GM18861 (cell line): ENCODE measurements at regions not wholly inside any gene's neighbourhood (a gene's known extent, or its start where the extent isn't known, plus 50 kb on each side); places are given as distances from the start of the nearest gene placed in this dataset.

ENCODE experiments used
- ATAC-seq: cut with Tn5 transposase; IDR thresholded peaks from one replicate; pipeline ENCODE4 v1.9.1; 2021; ENCODE audit not compliant: unreplicated experiment

DNA sequence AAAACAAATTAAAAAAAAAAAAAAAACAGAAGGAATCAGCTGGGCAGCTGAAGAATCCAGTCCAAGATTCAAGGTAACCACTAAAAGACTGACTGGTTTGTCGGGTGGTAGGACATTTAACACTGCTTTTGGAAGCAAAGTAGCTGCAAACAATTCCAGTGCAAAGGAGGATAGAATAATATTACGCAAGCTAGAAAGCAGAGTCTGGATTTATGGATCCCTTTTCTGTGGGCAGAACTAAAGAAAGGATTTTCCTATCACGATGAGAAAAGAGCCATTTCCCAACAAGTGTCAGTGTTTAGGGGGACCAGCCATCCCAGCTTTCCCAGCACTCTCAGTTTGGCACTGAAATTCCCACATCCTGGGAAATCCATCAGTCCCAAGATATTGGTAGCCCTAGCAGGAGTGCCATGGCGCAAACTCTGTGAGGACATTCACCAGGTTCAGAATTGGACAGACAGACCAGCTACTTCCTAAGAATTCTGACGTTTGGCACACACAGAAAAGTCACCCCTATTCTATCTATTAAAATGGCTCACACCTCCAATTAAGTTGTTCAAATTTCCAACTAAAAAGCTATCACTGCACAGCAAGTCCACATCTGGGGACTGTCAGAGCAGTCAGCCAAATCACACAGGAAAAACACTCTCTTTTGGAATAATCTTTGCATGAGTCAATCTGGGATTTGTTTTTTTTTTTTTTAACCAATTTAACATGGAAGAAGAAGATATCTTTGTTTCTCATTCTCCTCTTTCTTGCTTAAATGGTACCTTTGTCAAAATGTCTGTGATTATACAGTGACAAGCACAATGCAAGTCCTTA is 356.8 kb upstream of the ARID1B start:
- no peak for ATAC-seq

GRCh38 chr6:156419594-156419993 is 357.6 kb upstream of the ARID1B start:
- ATAC-seq = no peak

DNA sequence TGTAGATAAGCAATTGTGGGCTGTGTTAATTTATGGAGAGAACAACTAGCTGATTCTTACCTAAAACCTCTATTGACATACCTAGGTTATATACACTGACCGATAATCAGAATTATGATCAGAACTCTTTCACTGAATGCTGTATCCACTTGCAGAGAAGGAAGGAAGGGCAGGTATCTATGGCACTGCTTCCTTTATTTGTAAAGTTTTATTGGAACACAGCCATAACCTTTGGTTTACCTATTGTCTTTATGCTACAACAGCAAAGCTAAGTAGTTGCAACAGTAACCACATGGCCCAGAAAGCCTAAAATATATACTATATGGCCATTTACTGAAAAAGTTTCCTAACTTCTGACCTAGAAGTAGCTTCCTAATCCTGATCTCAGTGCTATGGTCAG is 358.9 kb upstream of the ARID1B start:
- ATAC-seq = no peak

GRCh38 chr6:156416391-156416790 is 360.8 kb upstream of the ARID1B start:
- no peak for ATAC-seq

GRCh38 chr6:156413154-156413553 is 364.0 kb upstream of the ARID1B start:
- ATAC-seq = no peak

DNA sequence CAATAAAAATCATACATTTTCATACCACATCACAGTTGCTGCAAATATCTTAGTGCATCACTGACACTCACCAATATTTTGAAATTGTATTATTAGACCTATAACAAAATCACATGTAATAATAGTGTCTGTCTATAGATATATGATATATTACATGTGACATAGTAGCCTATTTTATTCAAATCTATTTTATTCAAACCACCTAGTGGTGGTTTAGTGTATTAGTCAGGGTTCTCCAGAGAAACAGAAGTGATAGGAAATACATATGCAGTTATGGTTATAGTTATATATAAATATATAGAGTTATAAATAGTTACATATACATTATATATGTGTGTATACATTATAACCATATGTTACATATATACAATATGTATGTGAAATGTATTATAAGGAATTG is 366.5 kb upstream of the ARID1B start:
- no peak for ATAC-seq

DNA sequence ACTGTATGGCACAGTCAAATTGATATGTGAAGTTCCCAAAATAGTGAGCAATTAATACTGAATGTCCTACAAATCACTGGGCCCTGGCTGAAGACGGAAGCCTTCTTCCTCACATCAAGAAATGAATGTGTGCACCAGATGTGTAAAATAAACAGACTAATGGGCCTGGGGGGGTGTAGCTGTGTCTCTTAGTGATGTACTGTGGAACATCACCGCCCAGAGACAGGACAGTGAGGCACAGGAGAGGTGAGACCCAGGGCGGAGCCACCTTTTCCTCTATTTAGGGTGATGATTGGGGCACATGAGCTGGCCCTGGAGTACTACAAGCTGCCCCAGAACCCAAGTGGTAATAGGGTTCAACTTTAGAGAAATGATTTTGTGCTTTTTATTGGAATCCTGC is 368.5 kb upstream of the ARID1B start:
- ATAC-seq = no peak

DNA sequence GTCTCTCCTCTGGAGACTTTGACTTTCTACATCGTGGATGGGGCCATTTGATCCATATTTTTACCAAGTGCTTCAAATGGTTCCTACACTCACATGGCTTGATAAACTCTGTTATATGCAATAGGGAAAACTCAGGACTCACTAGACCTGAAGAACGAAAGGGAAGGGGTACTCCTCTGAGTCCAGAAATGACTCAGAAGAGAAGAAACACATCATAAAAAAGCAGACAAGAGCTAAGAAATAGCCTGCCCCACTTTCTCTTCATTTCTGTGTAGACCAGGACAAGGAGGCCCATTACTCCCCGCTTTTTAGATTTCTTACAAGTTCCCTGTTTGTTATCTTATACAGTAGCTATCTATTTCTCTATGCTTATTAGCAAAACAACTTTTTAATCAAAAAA is 369.8 kb upstream of the ARID1B start:
- ATAC-seq = no peak

DNA sequence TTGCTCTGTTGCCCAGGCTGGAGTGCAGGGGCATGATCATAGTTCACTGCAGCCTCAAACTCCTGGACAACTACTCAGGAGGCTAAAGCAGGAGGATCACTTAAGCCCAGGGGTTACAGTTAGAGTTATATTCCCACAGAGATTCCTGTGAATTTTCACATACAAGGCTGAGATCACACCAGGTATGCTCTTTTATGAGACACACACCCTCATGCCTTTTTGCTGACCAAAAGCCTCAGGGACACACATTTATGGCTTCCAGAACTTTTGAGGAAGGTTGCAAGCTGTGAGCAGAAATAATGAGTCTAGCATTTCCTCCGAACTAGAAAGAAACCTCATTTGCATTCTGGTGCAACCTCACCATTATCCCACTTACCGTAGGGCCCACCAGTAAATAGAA is 370.5 kb upstream of the ARID1B start:
- ATAC-seq = no peak

GRCh38 chr6:156406099-156406498 is 371.1 kb upstream of the ARID1B start:
- no peak for ATAC-seq

DNA sequence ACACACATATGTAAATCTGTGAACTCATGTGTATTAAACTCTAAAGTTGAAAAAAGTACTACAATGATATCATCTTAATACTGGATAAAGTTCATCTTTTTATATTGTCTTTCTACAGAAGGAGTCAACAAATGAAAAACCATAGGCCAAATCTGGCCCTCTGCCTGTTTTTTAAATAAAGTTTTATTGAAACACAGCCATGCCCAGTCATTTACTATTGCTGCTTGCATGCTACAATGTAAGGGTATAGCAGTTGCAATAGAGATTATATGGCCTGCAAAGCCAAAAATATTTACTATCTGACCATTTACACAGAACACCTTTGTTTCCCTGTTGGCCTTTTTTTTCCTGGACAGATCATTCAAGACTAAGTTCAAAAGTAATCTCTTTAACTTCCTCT is 374.6 kb upstream of the ARID1B start:
- no peak for ATAC-seq

DNA sequence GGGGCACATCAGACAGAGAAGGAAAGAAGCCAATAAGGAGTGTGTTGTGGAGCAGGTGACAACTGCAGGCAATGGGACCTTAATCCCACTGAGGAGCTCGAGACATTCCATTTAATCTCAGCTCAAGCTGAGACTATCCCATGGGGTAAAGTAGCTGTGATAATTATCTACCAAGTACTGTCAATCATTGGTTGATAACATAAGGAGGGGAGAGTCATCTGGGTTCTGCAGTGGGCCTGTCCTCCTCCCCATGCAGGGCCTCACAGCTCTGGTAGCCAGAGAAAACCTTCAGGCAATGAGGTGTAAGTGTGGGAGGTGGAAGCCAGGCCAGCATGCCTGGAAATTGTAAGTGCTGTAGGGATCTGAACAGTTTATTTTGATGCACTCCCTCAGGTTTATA is 375.0 kb upstream of the ARID1B start:
- ATAC-seq = no peak

DNA sequence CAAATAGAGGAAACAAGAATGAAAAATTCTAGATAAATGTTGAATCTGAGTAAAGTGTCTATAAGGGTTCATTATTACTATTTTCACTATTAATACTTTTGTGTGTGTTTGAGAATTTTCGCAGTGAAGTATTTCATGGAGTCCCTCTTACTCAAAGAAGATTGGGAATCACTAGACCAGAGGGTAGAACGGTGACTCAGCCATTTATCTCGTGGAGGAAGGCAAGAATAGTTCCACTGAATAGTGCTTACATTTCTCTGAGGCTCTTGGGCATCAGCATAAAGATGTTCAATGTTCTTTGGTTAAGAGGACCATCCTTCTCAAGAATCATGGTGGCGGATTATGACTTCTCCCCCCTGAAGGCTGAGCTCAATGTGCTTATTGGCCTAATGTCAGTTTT is 376.7 kb upstream of the ARID1B start:
- ATAC-seq = no peak

DNA sequence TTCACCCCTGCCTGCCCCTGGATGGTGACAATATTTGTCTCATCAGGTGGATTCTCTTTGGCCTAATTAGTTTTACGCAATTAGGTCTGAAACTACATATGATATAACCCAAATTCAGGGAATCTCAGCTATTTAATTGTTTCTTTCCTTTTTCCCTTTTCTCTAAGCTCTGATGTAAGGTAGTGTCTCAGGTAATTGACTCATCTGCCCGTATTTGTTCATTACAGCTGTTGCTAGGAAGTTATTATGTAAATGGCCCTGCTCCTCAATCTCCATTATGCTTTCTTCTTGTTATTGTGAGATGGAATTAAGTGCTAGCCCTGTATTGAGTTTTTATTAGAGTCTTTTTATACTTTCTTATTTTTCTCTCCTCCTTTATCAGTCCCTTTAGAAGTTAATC is 378.2 kb upstream of the ARID1B start:
- ATAC-seq = no peak

- ATAC-seq = no peak
These were observed 378.8 kb upstream of the ARID1B start for GRCh38 chr6:156398371-156398770.

- ATAC-seq = no peak
These were observed 380.3 kb upstream of the ARID1B start for GRCh38 chr6:156396791-156397418.

- peak; percentile 38 for ATAC-seq
These were observed 381.0 kb upstream of the ARID1B start for GRCh38 chr6:156396068-156396771.

DNA sequence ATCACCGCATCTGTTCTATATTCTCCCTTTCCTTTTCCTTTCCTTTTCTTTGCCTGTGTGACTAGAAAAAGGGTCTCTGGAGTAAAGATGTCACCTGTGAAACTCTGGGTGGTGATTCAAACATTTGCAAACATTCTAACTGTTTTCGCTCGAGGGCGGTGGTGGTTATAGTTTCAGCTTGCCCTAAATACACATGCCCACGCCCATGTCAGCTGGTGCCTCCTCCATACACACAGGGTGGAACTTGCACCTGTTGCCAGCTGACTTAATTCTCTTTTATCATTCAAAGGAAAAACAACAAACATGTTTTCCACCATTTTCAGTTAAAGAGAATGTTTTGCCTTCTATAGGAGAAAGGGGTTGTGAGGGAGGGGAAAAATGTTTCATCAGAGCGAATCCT is 381.9 kb upstream of the ARID1B start:
- ATAC-seq = no peak

DNA sequence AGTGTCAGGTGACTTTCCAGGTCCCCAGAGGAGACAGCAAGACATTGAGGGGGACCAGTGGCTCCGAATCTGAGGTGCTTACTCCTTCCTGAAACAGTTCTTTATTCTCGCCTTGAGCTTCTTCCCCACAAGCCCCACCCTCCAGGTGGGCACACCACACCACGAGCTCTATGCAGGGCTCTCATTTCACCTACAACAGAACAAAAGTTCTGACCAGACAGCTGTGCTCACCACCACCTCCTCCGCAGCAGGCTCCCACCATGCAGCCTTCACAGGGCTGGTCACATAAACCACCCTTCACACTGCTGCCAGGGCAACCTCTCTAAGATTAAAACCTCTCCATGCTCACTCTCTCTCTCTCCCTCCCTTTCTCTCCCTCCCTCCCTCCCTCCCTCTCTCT is 384.5 kb upstream of the ARID1B start:
- no peak for ATAC-seq

- no peak for ATAC-seq
These were observed 385.2 kb upstream of the ARID1B start for GRCh38 chr6:156391977-156392376.

DNA sequence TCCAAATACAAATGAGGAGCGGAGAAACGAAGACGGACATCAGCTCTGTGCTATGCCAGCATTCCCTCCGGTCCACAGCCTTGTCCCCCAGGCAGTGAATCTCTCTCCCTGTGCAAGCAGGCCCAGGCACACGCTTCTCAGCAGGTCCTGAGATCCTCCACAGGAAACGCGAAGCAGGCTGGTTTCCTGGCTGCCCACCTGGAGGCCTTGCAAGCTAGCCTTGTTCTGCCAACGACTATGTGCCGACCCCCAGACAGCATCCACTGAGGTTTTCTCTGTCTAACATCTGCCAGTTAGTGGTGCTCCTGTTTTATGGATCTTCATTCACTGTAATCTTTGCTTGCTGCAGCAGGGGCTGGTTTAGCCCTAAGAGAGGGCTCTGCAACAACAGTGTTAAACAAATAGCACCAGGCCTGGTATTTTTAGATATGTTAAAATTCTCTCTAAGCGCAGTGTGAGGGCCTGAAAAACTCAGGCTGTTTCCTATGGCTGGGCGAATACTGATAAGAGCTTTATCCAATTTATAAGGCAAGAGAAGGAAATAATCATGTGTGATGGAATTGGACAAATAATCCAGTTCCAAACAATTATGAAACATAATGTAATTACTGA is 386.0 kb upstream of the ARID1B start:
- no peak for ATAC-seq

DNA sequence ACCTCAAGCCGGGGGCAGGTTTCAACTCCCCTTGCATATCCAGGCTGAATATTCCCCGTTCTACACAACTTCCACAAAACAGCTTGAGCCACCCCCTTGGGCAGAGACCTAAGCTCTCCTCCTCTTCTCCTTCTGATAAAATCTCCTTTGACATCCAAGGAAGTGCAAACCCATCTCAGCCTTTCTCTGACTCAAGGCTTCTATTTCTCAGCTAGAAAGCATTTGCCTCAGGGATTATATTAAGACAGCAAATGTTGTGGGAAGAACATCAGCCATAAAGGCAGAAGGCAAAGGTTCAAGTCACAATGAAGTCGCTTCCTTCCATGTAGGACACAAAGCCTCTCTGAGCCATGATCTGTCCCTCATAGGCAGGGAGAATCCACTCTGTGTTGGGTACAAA is 386.6 kb upstream of the ARID1B start:
- no peak for ATAC-seq
